ENCODE measurements at regions not wholly inside any gene's neighbourhood (a gene's known extent, or its start where the extent isn't known, plus 50 kb on each side); places are given as distances from the start of the nearest gene placed in this dataset.

DNA sequence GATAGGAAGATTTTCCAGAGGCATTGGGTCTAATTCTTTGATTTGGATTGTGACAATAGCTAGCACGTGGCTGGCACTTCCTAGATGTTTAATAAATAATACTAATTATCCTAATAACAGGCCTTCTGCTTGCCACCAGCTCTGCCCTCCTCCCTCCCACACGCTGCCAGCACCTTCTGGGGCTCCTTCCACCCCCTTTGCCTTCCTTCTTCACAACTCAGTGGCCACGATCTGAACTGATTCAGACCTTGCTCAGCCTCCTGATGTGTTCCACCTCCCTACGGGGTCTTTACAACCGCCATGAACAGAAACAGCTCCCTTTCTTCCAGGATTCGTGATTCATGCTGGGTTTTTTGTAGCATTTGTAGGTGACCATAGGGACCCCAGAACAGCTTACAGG, 310.3 kb upstream of the HS6ST1 start:
- ChIA-PET CTCF (ENCODE audit: low intra/inter-chr PET ratio) (no interaction called here), POLR2A (interaction anchor here (1.2 kb wide), 1 partner anchor 19 kb away, joined by 4 read pairs; no protein-coding TSS in a partner anchor)
- ATAC-seq: no peak
- in situ Hi-C loops (cut with MboI): no loop called here
- Histone ChIP-seq H3K9me3 (replicated peaks; ENCODE audit: control insufficient read depth, insufficient read depth, low read depth, low read length) (no peaks in the 10 kb centered on the region), H3K4me3 (no peak overlapping the region), H3K36me3 (ENCODE audit: control insufficient read depth, insufficient read depth, low read length) (no peaks in the 10 kb centered on the region), H3K9me1 (ENCODE audit: control insufficient read depth, insufficient read depth, low read length) (no peaks in the 10 kb centered on the region), H3K27ac (ENCODE audit: extremely low read depth, low read depth, low read length) (no peak overlapping the region), H3K9ac (ENCODE audit: insufficient read depth in 1 of 2, low read depth in 2 of 2, low read length in 2 of 2) (no peak overlapping the region), H3K4me1 (replicated peaks in 1 of 2; ENCODE audit: control insufficient read depth in 2 of 2, insufficient read depth in 2 of 2, low read length in 2 of 2) (no peaks in the 10 kb centered on the region), H3K27me3 (ENCODE audit: control insufficient read depth in 2 of 2, insufficient read depth in 2 of 2, low read length in 2 of 2) (peaks cover 19 to 60% of the 10 kb centered on the region in 2 experiments; a peak in 4 of 5 replicates), H3K79me2 (ENCODE audit: control insufficient read depth, insufficient read depth, low read length) (no peaks in the 10 kb centered on the region), H2AFZ (ENCODE audit: low read depth, low read length) (no peak overlapping the region), H3K4me2 (ENCODE audit: insufficient read depth, low read length) (no peak overlapping the region), H4K20me1 (replicated peaks; ENCODE audit: control insufficient read depth, insufficient read depth, low read length) (no peaks in the 10 kb centered on the region; the same call in none of the 2 replicates)
- no peak for DNase-seq (ENCODE audit: extremely low read depth in 1 of 4, low spot score in 3 of 4)
- no TSS peak for BruUV-seq (replicated peaks)
- TF ChIP-seq SLC30A9 (CRISPR knock-in tag; IDR thresholded peaks at IDR 0.05): no peak
- TF ChIP-seq HSF4 (CRISPR knock-in tag; IDR thresholded peaks at IDR 0.05; ENCODE audit: borderline replicate concordance): no peak
- no peak for TF ChIP-seq KHSRP (IDR thresholded peaks at IDR 0.05)
- TF ChIP-seq, protein P1, sequence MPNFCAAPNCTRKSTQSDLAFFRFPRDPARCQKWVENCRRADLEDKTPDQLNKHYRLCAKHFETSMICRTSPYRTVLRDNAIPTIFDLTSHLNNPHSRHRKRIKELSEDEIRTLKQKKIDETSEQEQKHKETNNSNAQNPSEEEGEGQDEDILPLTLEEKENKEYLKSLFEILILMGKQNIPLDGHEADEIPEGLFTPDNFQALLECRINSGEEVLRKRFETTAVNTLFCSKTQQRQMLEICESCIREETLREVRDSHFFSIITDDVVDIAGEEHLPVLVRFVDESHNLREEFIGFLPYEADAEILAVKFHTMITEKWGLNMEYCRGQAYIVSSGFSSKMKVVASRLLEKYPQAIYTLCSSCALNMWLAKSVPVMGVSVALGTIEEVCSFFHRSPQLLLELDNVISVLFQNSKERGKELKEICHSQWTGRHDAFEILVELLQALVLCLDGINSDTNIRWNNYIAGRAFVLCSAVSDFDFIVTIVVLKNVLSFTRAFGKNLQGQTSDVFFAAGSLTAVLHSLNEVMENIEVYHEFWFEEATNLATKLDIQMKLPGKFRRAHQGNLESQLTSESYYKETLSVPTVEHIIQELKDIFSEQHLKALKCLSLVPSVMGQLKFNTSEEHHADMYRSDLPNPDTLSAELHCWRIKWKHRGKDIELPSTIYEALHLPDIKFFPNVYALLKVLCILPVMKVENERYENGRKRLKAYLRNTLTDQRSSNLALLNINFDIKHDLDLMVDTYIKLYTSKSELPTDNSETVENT (CRISPR knock-in tag; IDR thresholded peaks at IDR 0.05): no peak
- no peak for FAIRE-seq
- intact Hi-C loops (cut with micrococcal nuclease): no loop called here
- 0% methylated on average over 6 of the region's 6 CpGs for WGBS (ENCODE audit: insufficient coverage, low coverage, missing lambda C conversion rate)
